NCI-H1436 (cell line): ENCODE measurements at regions not wholly inside any gene's neighbourhood (a gene's known extent, or its start where the extent isn't known, plus 50 kb on each side); places are given as distances from the start of the nearest gene placed in this dataset.

Source experiments
- DNase-seq: peaks from one replicate; lab custom pipeline; 2025; lab: John Stamatoyannopoulos, UW

DNA sequence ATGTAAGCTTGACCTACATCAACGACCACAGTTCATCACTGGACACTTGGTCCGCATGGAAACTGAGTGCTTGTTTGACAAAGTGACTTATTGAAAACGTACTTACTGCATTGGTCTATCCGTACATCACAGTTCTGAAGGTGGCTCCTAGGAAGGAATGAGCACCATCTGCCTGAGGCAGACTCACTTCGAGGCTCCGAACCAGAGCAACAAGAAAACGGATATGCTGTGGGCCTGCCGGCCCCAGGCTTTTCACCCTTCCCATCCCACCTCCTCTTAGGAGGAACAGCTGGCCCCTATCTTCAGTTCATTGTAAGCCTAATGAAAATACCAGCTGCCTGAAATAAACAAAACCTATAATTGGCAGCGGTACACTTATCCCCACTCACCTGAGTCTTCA lies 67.2 kb upstream of the TSLP start:
- no peak for DNase-seq

DNA sequence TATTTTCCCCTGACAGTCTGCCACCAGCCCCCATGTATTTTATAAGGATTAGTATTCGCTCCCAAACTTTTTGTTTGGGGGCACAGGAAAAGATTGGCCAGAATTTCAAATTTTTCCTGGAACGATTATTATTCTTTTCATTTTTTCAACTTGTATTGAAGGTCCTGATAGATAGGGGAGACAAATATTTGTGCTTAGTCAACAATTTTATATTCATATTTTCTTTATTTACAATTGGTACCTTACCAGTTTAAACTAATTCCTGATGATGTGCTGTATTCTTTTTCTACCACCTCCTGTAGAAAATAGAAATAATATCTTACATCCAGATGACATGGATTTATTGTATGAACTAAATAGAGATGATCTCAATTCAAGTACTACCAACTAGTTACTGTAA lies 60.7 kb upstream of the TSLP start:
- DNase-seq, result no peak

DNA sequence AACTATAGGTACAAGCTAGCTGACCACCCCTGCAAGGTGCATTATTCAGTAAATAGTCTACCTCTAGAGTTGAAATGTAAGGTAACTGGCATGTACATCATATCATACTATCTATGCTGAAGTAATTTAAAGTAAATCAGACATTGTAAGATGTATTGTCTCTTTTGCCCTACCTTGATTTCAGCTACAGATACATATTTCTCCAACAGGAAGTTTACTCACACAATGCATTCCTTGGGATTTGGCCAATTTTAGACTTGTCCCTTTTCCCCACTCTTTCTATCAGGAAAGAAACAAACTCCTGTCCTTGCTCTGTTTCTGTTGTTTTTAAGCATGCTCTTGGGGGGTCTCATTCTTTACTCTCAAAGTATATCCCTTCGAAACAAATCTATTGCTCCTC lies 58.5 kb upstream of the TSLP start:
- DNase-seq, result no peak

DNA sequence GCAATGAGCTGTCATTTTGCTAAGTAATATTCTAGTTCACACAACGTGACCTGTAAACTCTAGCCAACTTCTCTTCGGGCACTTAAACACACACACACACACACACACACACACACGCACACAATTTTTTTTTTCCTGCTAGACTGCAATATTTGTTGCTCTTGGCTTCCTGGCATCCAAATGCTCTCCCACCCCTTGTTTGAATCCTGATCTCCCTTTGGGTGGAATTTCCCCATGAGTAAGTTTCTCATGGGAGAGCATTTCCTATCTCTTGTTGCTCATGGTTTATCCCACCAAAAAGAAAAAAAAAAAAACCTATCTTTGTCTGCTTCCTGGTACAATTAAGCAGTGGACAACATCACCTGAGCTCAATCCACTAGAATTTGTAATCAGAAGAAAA lies 54.7 kb upstream of the TSLP start:
- DNase-seq, result no peak

DNA sequence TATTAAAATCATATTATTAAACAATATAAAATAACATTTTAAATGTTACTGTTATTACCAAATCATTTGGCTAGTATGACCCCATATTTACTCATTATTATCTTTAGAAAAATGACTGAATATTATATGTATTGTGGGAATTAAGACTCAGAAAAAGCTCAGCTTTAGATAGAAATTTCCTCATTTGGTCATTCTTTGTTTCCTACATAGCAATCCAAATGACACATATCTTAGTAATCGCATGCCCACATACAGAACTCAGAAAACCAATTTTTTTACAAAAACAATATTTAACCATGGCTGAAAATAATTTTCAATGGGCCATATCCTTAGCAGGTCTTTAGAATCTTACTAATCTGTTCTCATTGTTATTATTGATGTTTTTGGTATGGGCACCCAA lies 53.8 kb upstream of the TSLP start:
- no peak for DNase-seq
